Loucy (cell line): ENCODE measurements at regions not wholly inside any gene's neighbourhood (a gene's known extent, or its start where the extent isn't known, plus 50 kb on each side); places are given as distances from the start of the nearest gene placed in this dataset.

Experiments
- H2AFZ ChIP-seq: fragments of 200-600 bp; sonication (generic); 2 replicates; pipeline ENCODE4 v1.6.0; 2016; ENCODE audit warnings: antibody characterized with exemption, mild to moderate bottlenecking, low read length, moderate library complexity
- H3F3A ChIP-seq: fragments of 200-600 bp; 2 replicates; pipeline ENCODE4 v1.6.0; 2016; ENCODE audit warnings: antibody characterized with exemption, low read depth, mild to moderate bottlenecking
- H3K27me3 ChIP-seq: fragments of 200-600 bp; sonication (generic); 2 replicates; pipeline ENCODE4 v1.6.1; 2014; ENCODE audit warnings: low read length, mild to moderate bottlenecking; ENCODE audit not compliant: insufficient read depth, poor library complexity, severe bottlenecking
- H3K36me3 ChIP-seq: fragments of 200-600 bp; sonication (generic); 2 replicates; pipeline ENCODE4 v1.6.1; 2016; ENCODE audit warnings: low read length; ENCODE audit not compliant: insufficient read depth
- H3K4me1 ChIP-seq: fragments of 200-600 bp; sonication (generic); 2 replicates; pipeline ENCODE4 v1.5.1; 2014; ENCODE audit warnings: low read length, mild to moderate bottlenecking; ENCODE audit not compliant: insufficient read depth, poor library complexity, severe bottlenecking
- H3K4me2 ChIP-seq: fragments of 200-600 bp; sonication (generic); 2 replicates; pipeline ENCODE4 v1.6.0; 2014; ENCODE audit warnings: antibody characterized with exemption, low read length, low read depth, mild to moderate bottlenecking; ENCODE audit not compliant: poor library complexity, severe bottlenecking
- H3K4me3 ChIP-seq: fragments of 200-600 bp; sonication (generic); 2 replicates; pipeline ENCODE4 v1.5.1; 2014; ENCODE audit warnings: low read length, mild to moderate bottlenecking, mixed read lengths; ENCODE audit not compliant: poor library complexity, severe bottlenecking
- H3K79me2 ChIP-seq: fragments of 200-600 bp; sonication (generic); 2 replicates; pipeline ENCODE4 v1.6.1; 2014; ENCODE audit warnings: low read length; ENCODE audit not compliant: insufficient read depth
- H3K9ac ChIP-seq: fragments of 200-600 bp; sonication (generic); 2 replicates; pipeline ENCODE4 v1.6.0; 2014; ENCODE audit warnings: mild to moderate bottlenecking, low read depth, low read length, moderate library complexity; ENCODE audit not compliant: poor library complexity, severe bottlenecking
- H3K9me2 ChIP-seq: fragments of 200-600 bp; sonication (generic); replicated peaks from 2 replicates; pipeline ENCODE4 v1.6.1; 2016; ENCODE audit warnings: low read depth, low read length, mixed read lengths
- H3K9me3 ChIP-seq: fragments of 200-600 bp; sonication (generic); 2 replicates; pipeline ENCODE4 v1.6.1; 2014; ENCODE audit warnings: mild to moderate bottlenecking, antibody characterized with exemption, low read length, low read depth; ENCODE audit not compliant: insufficient read depth
- H4K20me1 ChIP-seq: fragments of 200-600 bp; sonication (generic); 2 replicates; pipeline ENCODE4 v1.6.0; 2014; ENCODE audit warnings: antibody characterized with exemption, low read length, mild to moderate bottlenecking; ENCODE audit not compliant: insufficient read depth, poor library complexity, severe bottlenecking
- CTCF ChIP-seq: fragments of 200-600 bp; sonication (generic); conservative IDR thresholded peaks from 2 replicates; pipeline ENCODE4 v1.5.1; 2014; ENCODE audit warnings: mild to moderate bottlenecking, antibody characterized with exemption, low read length
- EZH2phosphoT487 ChIP-seq: fragments of 200-600 bp; IDR thresholded peaks from 2 replicates; pipeline ENCODE4 v1.6.1; 2018; ENCODE audit warnings: antibody characterized with exemption, mild to moderate bottlenecking, moderate library complexity, borderline replicate concordance

- Histone ChIP-seq H3K4me2 (no peak overlapping the region), H3K9me2 (no peaks in the 10 kb centered on the region), H3K79me2 (no peaks in the 10 kb centered on the region), H3K9me3 (no peaks in the 10 kb centered on the region), H2AFZ (no peak overlapping the region), H3K4me1 (peaks cover 32% of the 10 kb centered on the region), H3F3A (no peaks in the 10 kb centered on the region), H3K27me3 (no peaks in the 10 kb centered on the region), H3K36me3 (no peaks in the 10 kb centered on the region), H4K20me1 (no peaks in the 10 kb centered on the region), H3K9ac (no peak overlapping the region), H3K4me3 (no peak overlapping the region)
- TF ChIP-seq EZH2phosphoT487 = no peak
- no peak for TF ChIP-seq CTCF
Observed at GRCh38 chrX:39894683-39895082, 203.1 kb downstream of the BCOR start.

- TF ChIP-seq CTCF (no peak), EZH2phosphoT487 (no peak)
- no peak overlapping the region for H2AFZ ChIP-seq
- peaks cover 33% of the 10 kb centered on the region for H3K4me1 ChIP-seq
- no peaks in the 10 kb centered on the region for H3K9me2 ChIP-seq
- no peaks in the 10 kb centered on the region for H3F3A ChIP-seq
- H3K79me2 ChIP-seq = no peaks in the 10 kb centered on the region
- no peak overlapping the region for H3K4me2 ChIP-seq
- no peak overlapping the region for H3K4me3 ChIP-seq
- no peaks in the 10 kb centered on the region for H3K9me3 ChIP-seq
- H3K9ac ChIP-seq = no peak overlapping the region
- H3K36me3 ChIP-seq = no peaks in the 10 kb centered on the region
- no peaks in the 10 kb centered on the region for H3K27me3 ChIP-seq
- H4K20me1 ChIP-seq = no peaks in the 10 kb centered on the region
Observed at GRCh38 chrX:39895218-39896110, 202.3 kb downstream of the BCOR start.

GRCh38 chrX:39896951-39897740, 200.6 kb downstream of the BCOR start:
- Histone ChIP-seq H2AFZ (no peak overlapping the region), H3K4me1 (peaks cover 41% of the 10 kb centered on the region), H3K36me3 (no peaks in the 10 kb centered on the region), H4K20me1 (no peaks in the 10 kb centered on the region), H3K9me3 (no peaks in the 10 kb centered on the region), H3K4me2 (no peak overlapping the region), H3K9me2 (no peaks in the 10 kb centered on the region), H3K79me2 (no peaks in the 10 kb centered on the region), H3K27me3 (no peaks in the 10 kb centered on the region), H3K9ac (no peak overlapping the region), H3F3A (no peaks in the 10 kb centered on the region), H3K4me3 (no peak overlapping the region)
- TF ChIP-seq CTCF (no peak), EZH2phosphoT487 (no peak)
